HCT116 (cell line): ENCODE measurements at regions not wholly inside any gene's neighbourhood (a gene's known extent, or its start where the extent isn't known, plus 50 kb on each side); places are given as distances from the start of the nearest gene placed in this dataset.

Source experiments
- ATAC-seq: fragments of 200-7000 bp; cut with Tn5 transposase; 2 replicates; pipeline ENCODE4 v1.9.1; 2020; ENCODE audit warnings: mild to moderate bottlenecking, moderate library complexity
- BruUV-seq: library from RNA; stranded (reverse); fragments of 400-500 nt; replicated peaks from 2 replicates; lab custom pipeline; 2021; lab: Mats Ljungman, UMichigan
- CTCF ChIA-PET: fragments of 300-600 bp; sonication (Branson Sonifier 250); formaldehyde crosslinking; loops from one replicate; lab custom pipeline; 2021; ENCODE audit warnings: antibody characterized with exemption; lab: Charles Lee
- POLR2A ChIA-PET: fragments of 300-600, 350-600 bp; sonication (Branson Sonifier 250); formaldehyde crosslinking; loops from one replicate; lab custom pipeline; 2021; ENCODE audit warnings: antibody characterized with exemption; lab: Charles Lee
- RAD21 ChIA-PET, 2 experiments: fragments of 300-600 bp; sonication (Branson Sonifier 250); formaldehyde crosslinking; loops; one replicate each; lab custom pipeline; 2023; ENCODE audit warnings: low total read pairs in 2 of 2; ENCODE audit not compliant: uncharacterized antibody in 2 of 2, unreplicated experiment in 2 of 2, low non-redundant PET in 1 of 2; lab: Charles Lee
- DNase-seq: peaks from one replicate; pipeline ENCODE4 v3.0.0-alpha.2; 2010; ENCODE audit warnings: low read depth, low spot score
- H2AFZ ChIP-seq: fragments of 200-600 bp; shearing (Covaris generic), sonication (generic); 2 replicates; pipeline ENCODE4 v1.6.1; 2017; ENCODE audit warnings: low read depth, mixed run types, mixed read lengths, antibody characterized with exemption, low read length; ENCODE audit not compliant: poor library complexity, severe bottlenecking
- H3K27ac ChIP-seq: 2 replicates; pipeline ENCODE4 v1.5.1; 2012; ENCODE audit warnings: low read depth, low read length
- H3K27me3 ChIP-seq: fragments of 200-600 bp; sonication (generic); 2 replicates; pipeline ENCODE4 v1.6.1; 2016; ENCODE audit warnings: mixed run types, low read length, mixed read lengths; ENCODE audit not compliant: insufficient read depth
- H3K36me3 ChIP-seq, 2 experiments: fragments of 200-500 bp in 1 of 2; fragments of 200-600 bp in 1 of 2; sonication (Bioruptor generic) in 1 of 2; sonication (generic) in 1 of 2; 2 replicates each; pipeline versions ENCODE4 v1.5.1 to v1.6.1; 2014 to 2016; ENCODE audit warnings: low read length in 2 of 2, inconsistent platforms in 1 of 2, mixed read lengths in 1 of 2, mixed run types in 1 of 2; ENCODE audit not compliant: insufficient read depth in 2 of 2, control insufficient read depth in 1 of 2
- H3K4me1 ChIP-seq, 2 experiments: fragments of 200-600 bp in 1 of 2; sonication (generic) in 1 of 2; 2 replicates each; pipeline versions ENCODE4 v1.5.1 to v1.6.1; 2012 to 2017; ENCODE audit warnings: low read length in 2 of 2, inconsistent platforms in 1 of 2, mild to moderate bottlenecking in 1 of 2, mixed read lengths in 1 of 2, mixed run types in 1 of 2, moderate library complexity in 1 of 2; ENCODE audit not compliant: insufficient read depth in 2 of 2, control insufficient read depth in 1 of 2
- H3K4me2 ChIP-seq: fragments of 200-600 bp; sonication (generic); 2 replicates; pipeline ENCODE4 v1.6.1; 2017; ENCODE audit warnings: mixed run types, low read length, mixed read lengths
- H3K4me3 ChIP-seq, 2 experiments: fragments of 200-600 bp in 1 of 2; sonication (generic) in 1 of 2; replicated peaks in 1 of 2; 2 replicates each; pipeline ENCODE4 v1.5.1; 2011 to 2016; ENCODE audit warnings: low read length in 2 of 2, control low read depth in 1 of 2, low read depth in 1 of 2, mild to moderate bottlenecking in 1 of 2, mixed read lengths in 1 of 2, mixed run types in 1 of 2
- H3K79me2 ChIP-seq: fragments of 200-600 bp; sonication (generic); 2 replicates; pipeline ENCODE4 v1.6.1; 2017; ENCODE audit warnings: mild to moderate bottlenecking, mixed run types, low read length, moderate library complexity, mixed read lengths; ENCODE audit not compliant: insufficient read depth
- H3K9ac ChIP-seq: fragments of 200-600 bp; sonication (generic); 2 replicates; pipeline ENCODE4 v1.6.1; 2016; ENCODE audit warnings: low read length, mixed read lengths
- H3K9me2 ChIP-seq: fragments of 200-600 bp; sonication (generic), shearing (Covaris generic); 2 replicates; pipeline ENCODE4 v1.6.1; 2017; ENCODE audit warnings: mixed run types, mild to moderate bottlenecking, moderate library complexity; ENCODE audit not compliant: insufficient read depth
- H3K9me3 ChIP-seq, 2 experiments: fragments of 200-500 bp in 1 of 2; fragments of 200-600 bp in 1 of 2; sonication (Bioruptor generic) in 1 of 2; sonication (generic) in 1 of 2; 2 replicates each; pipeline ENCODE4 v1.6.1; 2014 to 2017; ENCODE audit warnings: low read length in 2 of 2, mixed read lengths in 2 of 2, inconsistent platforms in 1 of 2, low read depth in 1 of 2, mild to moderate bottlenecking in 1 of 2, mixed run types in 1 of 2, moderate library complexity in 1 of 2; ENCODE audit not compliant: control insufficient read depth in 1 of 2, insufficient read depth in 1 of 2
- H4K20me1 ChIP-seq: fragments of 200-600 bp; sonication (generic), shearing (Covaris generic); 2 replicates; pipeline ENCODE4 v1.6.1; 2017; ENCODE audit warnings: mixed run types, mild to moderate bottlenecking, moderate library complexity; ENCODE audit not compliant: insufficient read depth
- CTCF ChIP-seq, 3 experiments: fragments of 200-600 bp in 1 of 3; sonication (generic) in 1 of 3; IDR thresholded peaks in 2 of 3; conservative IDR thresholded peaks in 1 of 3; 2 replicates each; pipeline ENCODE4 v1.5.1; 2012 to 2017; ENCODE audit warnings: low read depth in 2 of 3, low read length in 2 of 3, antibody characterized with exemption in 1 of 3, borderline replicate concordance in 1 of 3, control low read depth in 1 of 3, mild to moderate bottlenecking in 1 of 3, mixed read lengths in 1 of 3, mixed run types in 1 of 3, moderate library complexity in 1 of 3; ENCODE audit not compliant: insufficient read depth in 1 of 3
- FOSL1 ChIP-seq: IDR thresholded peaks from 2 replicates; pipeline ENCODE4 v1.6.1; 2012; ENCODE audit warnings: low read depth
- JUND ChIP-seq: IDR thresholded peaks from 2 replicates; pipeline ENCODE4 v1.6.1; 2012
- SIN3A ChIP-seq: IDR thresholded peaks from 2 replicates; pipeline ENCODE4 v1.6.1; 2012; ENCODE audit warnings: low read depth
- intact Hi-C: fragments of 100-400 bp; cut with micrococcal nuclease; formaldehyde crosslinking; loops from 2 replicates; pipeline ENCODE4 v1.10.0; 2022

DNA sequence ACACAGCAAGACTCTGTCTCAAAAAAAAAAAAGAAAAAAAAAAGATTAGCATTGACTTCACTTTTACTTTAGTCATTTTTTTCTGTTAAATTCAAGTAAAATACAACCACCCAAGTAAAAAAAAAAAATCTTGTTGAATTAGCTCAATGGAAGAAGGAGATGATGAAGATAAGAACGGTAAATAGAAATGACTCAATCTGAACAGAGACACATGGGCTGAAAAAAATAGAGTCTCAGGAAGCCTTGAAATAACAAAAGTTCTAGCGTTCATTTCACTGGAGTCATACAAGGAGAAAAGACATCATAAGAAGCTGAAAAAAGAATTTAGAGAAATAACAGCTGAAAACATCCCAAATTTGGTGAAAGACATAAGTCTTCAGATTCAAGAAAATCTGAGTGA lies 75.5 kb downstream of the CASP3 start:
- no peak overlapping the region for H3K9ac ChIP-seq
- H4K20me1 ChIP-seq: no peaks in the 10 kb centered on the region
- H3K79me2 ChIP-seq: no peaks in the 10 kb centered on the region
- ChIA-PET RAD21 (no interaction called here), POLR2A (no interaction called here)
- intact Hi-C loops: no loop called here
- no peak overlapping the region for H3K4me2 ChIP-seq
- H3K27ac ChIP-seq: no peak overlapping the region
- no peak overlapping the region for H2AFZ ChIP-seq
- no peaks in the 10 kb centered on the region for H3K36me3 ChIP-seq
- no TSS peak for BruUV-seq
- H3K9me2 ChIP-seq: no peaks in the 10 kb centered on the region
- TF ChIP-seq CTCF (IDR thresholded peaks at IDR 0.05 in 2 of 3, conservative IDR thresholded peaks at IDR 0.05 in 1 of 3; ENCODE audit: borderline replicate concordance in 1 of 3, insufficient read depth in 1 of 3, low read depth in 2 of 3, low read length in 2 of 3): no peak
- TF ChIP-seq JUND: no peak
- TF ChIP-seq SIN3A: no peak
- TF ChIP-seq, all 23 proteins: peak for 0
- no peaks in the 10 kb centered on the region for H3K4me1 ChIP-seq
- no peak for ATAC-seq
- CTCF ChIA-PET: no interaction called here
- no peaks in the 10 kb centered on the region for H3K27me3 ChIP-seq
- DNase-seq: no peak
- no peak overlapping the region for H3K4me3 ChIP-seq
- no peaks in the 10 kb centered on the region for H3K9me3 ChIP-seq

- POLR2A ChIA-PET: no interaction called here
- intact Hi-C loops: no loop called here
Measured at GRCh38 chr4:184568770-184569169, 80.5 kb downstream of the CASP3 start.

More at GRCh38 chr4:184568770-184569169, 80.5 kb downstream of the CASP3 start:
- Histone ChIP-seq H3K9ac (no peak overlapping the region), H3K9me3 (no peaks in the 10 kb centered on the region), H3K27me3 (no peaks in the 10 kb centered on the region), H3K4me1 (no peaks in the 10 kb centered on the region), H3K4me3 (no peak overlapping the region), H3K9me2 (no peaks in the 10 kb centered on the region), H2AFZ (no peak overlapping the region), H4K20me1 (no peaks in the 10 kb centered on the region), H3K36me3 (no peaks in the 10 kb centered on the region), H3K79me2 (no peaks in the 10 kb centered on the region), H3K27ac (no peak overlapping the region)
- DNase-seq (no peak), ATAC-seq (no peak)
- BruUV-seq: no TSS peak
- RAD21 ChIA-PET: no interaction called here
- CTCF ChIA-PET: no interaction called here
- no peak for TF ChIP-seq FOSL1
- TF ChIP-seq, all 23 proteins: peak for 0
- H3K4me2 ChIP-seq: no peak overlapping the region
